ENCODE measurements at regions not wholly inside any gene's neighbourhood (a gene's known extent, or its start where the extent isn't known, plus 50 kb on each side); places are given as distances from the start of the nearest gene placed in this dataset.
"Not testable (repeated sequence)": the region's sequence is repeated elsewhere in the genome, so short reads cannot be mapped to it uniquely, and the experiment has no call there.

GRCh38 chr15:79608066-79608864, 176.1 kb downstream of the MINAR1 start:
- no peak for DNase-seq

- no peak for DNase-seq
Observed at GRCh38 chr15:79609506-79609905, 177.4 kb downstream of the MINAR1 start.

- DNase-seq, result no peak
Observed at GRCh38 chr15:79610021-79610420, 177.9 kb downstream of the MINAR1 start.

GRCh38 chr15:79615754-79616153, 183.6 kb downstream of the MINAR1 start:
- no peak for DNase-seq

GRCh38 chr15:79617071-79617470, 184.9 kb downstream of the MINAR1 start:
- DNase-seq, result no peak

- DNase-seq, result no peak
Observed at GRCh38 chr15:79620112-79620857, 188.1 kb downstream of the MINAR1 start.

- DNase-seq, result not testable (repeated sequence)
Observed at GRCh38 chr15:79621805-79622204, 189.7 kb downstream of the MINAR1 start.

GRCh38 chr15:79623488-79623887, 191.4 kb downstream of the MINAR1 start:
- DNase-seq, result no peak

- DNase-seq, result no peak
Observed at GRCh38 chr15:79629687-79630086, 197.6 kb downstream of the MINAR1 start.

GRCh38 chr15:79632457-79632856, 200.3 kb downstream of the MINAR1 start:
- DNase-seq, result no peak

GRCh38 chr15:79635149-79635771, 203.1 kb downstream of the MINAR1 start:
- DNase-seq, result no peak

GRCh38 chr15:79635897-79636561, 203.9 kb downstream of the MINAR1 start:
- no peak for DNase-seq

- no peak for DNase-seq
Observed at GRCh38 chr15:79640206-79640605, 208.1 kb downstream of the MINAR1 start.

GRCh38 chr15:79641841-79642240, 209.7 kb downstream of the MINAR1 start:
- DNase-seq, result no peak

GRCh38 chr15:79643393-79643792, 211.3 kb downstream of the MINAR1 start:
- DNase-seq, result no peak

GRCh38 chr15:79644091-79644490, 212.0 kb downstream of the MINAR1 start:
- no peak for DNase-seq

GRCh38 chr15:79652972-79653371, 220.8 kb downstream of the MINAR1 start:
- not testable (repeated sequence) for DNase-seq

GRCh38 chr15:79653533-79653932, 221.4 kb downstream of the MINAR1 start:
- DNase-seq, result no peak

GRCh38 chr15:79656151-79657000, 224.2 kb downstream of the MINAR1 start:
- no peak for DNase-seq

GRCh38 chr15:79657722-79658121, 225.6 kb downstream of the MINAR1 start:
- DNase-seq, result no peak

GRCh38 chr15:79659691-79660090, 227.6 kb downstream of the MINAR1 start:
- no peak for DNase-seq

- no peak for DNase-seq
Observed at GRCh38 chr15:79661411-79661810, 229.3 kb downstream of the MINAR1 start.
